ENCODE measurements at regions not wholly inside any gene's neighbourhood (a gene's known extent, or its start where the extent isn't known, plus 50 kb on each side); places are given as distances from the start of the nearest gene placed in this dataset.

- H3K9me3 ChIP-seq = no peaks in the 10 kb centered on the region
- no peaks in the 10 kb centered on the region for H3K36me3 ChIP-seq (ENCODE audit: low read depth, missing control alignments)
- H3K27me3 ChIP-seq = no peaks in the 10 kb centered on the region
- no peak overlapping the region for H3K27ac ChIP-seq
- TF ChIP-seq POLR2A (IDR thresholded peaks at IDR 0.05) (no peak), CTCF (IDR thresholded peaks at IDR 0.05) (no peak)
- H3K4me1 ChIP-seq = peaks cover 10% of the 10 kb centered on the region
- no peak for DNase-seq
- H3K4me3 ChIP-seq = no peak overlapping the region
- intact Hi-C loops (cut with DNase I; ENCODE audit: low total_unique reads) = no loop called here
- 72 to 87% methylated on average over 7 of the region's 7 CpGs for WGBS, 2 donors
Measured at GRCh38 chr6:56378966-56379585, 131.7 kb upstream of the COL21A1 start.

- Histone ChIP-seq H3K36me3 (ENCODE audit: low read depth, missing control alignments) (no peaks in the 10 kb centered on the region), H3K4me3 (no peak overlapping the region), H3K27ac (no peak overlapping the region), H3K4me1 (peaks cover 10% of the 10 kb centered on the region), H3K9me3 (no peaks in the 10 kb centered on the region), H3K27me3 (no peaks in the 10 kb centered on the region)
- WGBS, 2 donors = 85 to 100% methylated on average over 4 of the region's 4 CpGs
- intact Hi-C loops (cut with DNase I; ENCODE audit: low total_unique reads) = no loop called here
- DNase-seq = no peak
- TF ChIP-seq POLR2A (IDR thresholded peaks at IDR 0.05) = no peak
Measured at GRCh38 chr6:56378507-56378906, 131.1 kb upstream of the COL21A1 start.

- Histone ChIP-seq H3K27ac (no peak overlapping the region), H3K9me3 (no peaks in the 10 kb centered on the region), H3K36me3 (ENCODE audit: low read depth, missing control alignments) (no peaks in the 10 kb centered on the region), H3K27me3 (no peaks in the 10 kb centered on the region), H3K4me1 (peaks cover 7% of the 10 kb centered on the region), H3K4me3 (no peak overlapping the region)
- WGBS, 2 donors = 94 to 98% methylated on average over 2 of the region's 2 CpGs
- TF ChIP-seq CTCF (IDR thresholded peaks at IDR 0.05) (no peak), POLR2A (IDR thresholded peaks at IDR 0.05) (no peak)
- intact Hi-C loops (cut with DNase I; ENCODE audit: low total_unique reads) = no loop called here
- no peak for DNase-seq
Measured at GRCh38 chr6:56377295-56377694, 129.9 kb upstream of the COL21A1 start.

GRCh38 chr6:56375806-56376205 is 128.4 kb upstream of the COL21A1 start:
- no peaks in the 10 kb centered on the region for H3K9me3 ChIP-seq
- intact Hi-C loops (cut with DNase I; ENCODE audit: low total_unique reads) = no loop called here
- H3K27me3 ChIP-seq = no peaks in the 10 kb centered on the region
- peak overlapping the region in 1 of 2 donors; percentile 61 for H3K27ac ChIP-seq
- DNase-seq = no peak
- TF ChIP-seq CTCF (IDR thresholded peaks at IDR 0.05) = no peak
- WGBS, 2 donors = 96 to 100% methylated on average over 3 of the region's 3 CpGs
- no peaks in the 10 kb centered on the region for H3K36me3 ChIP-seq (ENCODE audit: low read depth, missing control alignments)
- peaks cover 13% of the 10 kb centered on the region for H3K4me1 ChIP-seq
- H3K4me3 ChIP-seq = no peak overlapping the region

GRCh38 chr6:56374841-56375369 is 127.5 kb upstream of the COL21A1 start:
- Histone ChIP-seq H3K27ac (peak overlapping the region; percentile 61 to 79), H3K27me3 (no peaks in the 10 kb centered on the region), H3K4me3 (no peak overlapping the region), H3K4me1 (peaks cover 21% of the 10 kb centered on the region), H3K36me3 (ENCODE audit: low read depth, missing control alignments) (no peaks in the 10 kb centered on the region), H3K9me3 (no peaks in the 10 kb centered on the region)
- WGBS, 2 donors = 25 to 59% methylated on average over 4 of the region's 4 CpGs
- peak; percentile 62 for DNase-seq
- TF ChIP-seq CTCF (IDR thresholded peaks at IDR 0.05) (no peak), POLR2A (IDR thresholded peaks at IDR 0.05) (no peak)
- intact Hi-C loops (cut with DNase I; ENCODE audit: low total_unique reads) = no loop called here
